OCI-LY3 (cell line): ENCODE measurements at regions not wholly inside any gene's neighbourhood (a gene's known extent, or its start where the extent isn't known, plus 50 kb on each side); places are given as distances from the start of the nearest gene placed in this dataset.

Source experiments
- H2AFZ ChIP-seq: fragments of 200-600, 300-600 bp; shearing (Covaris generic); 2 replicates; pipeline ENCODE4 v1.6.0; 2014; ENCODE audit warnings: antibody characterized with exemption, low read depth, low read length
- H3K27ac ChIP-seq: fragments of 200-600, 300-600 bp; sonication (generic); 2 replicates; pipeline ENCODE4 v1.5.1; 2014; ENCODE audit warnings: mild to moderate bottlenecking, low read length, moderate library complexity, mixed read lengths
- H3K27me3 ChIP-seq: fragments of 200-600, 300-600 bp; sonication (generic); 2 replicates; pipeline ENCODE4 v1.6.1; 2014; ENCODE audit warnings: low read depth, low read length, mixed read lengths
- H3K36me3 ChIP-seq: fragments of 200-600, 300-600 bp; sonication (generic); replicated peaks from 2 replicates; pipeline ENCODE3; 2014; ENCODE audit warnings: low read depth, low read length, mixed read lengths
- H3K4me1 ChIP-seq: fragments of 300-600, 200-600 bp; sonication (generic); 2 replicates; pipeline ENCODE4 v1.6.1; 2014; ENCODE audit warnings: low read length, mixed read lengths
- H3K4me2 ChIP-seq: fragments of 200-600, 300-600 bp; sonication (generic); 2 replicates; pipeline ENCODE4 v1.6.1; 2014; ENCODE audit warnings: low read length, mixed read lengths
- H3K4me3 ChIP-seq: fragments of 300-600, 200-600 bp; sonication (generic); 2 replicates; pipeline ENCODE4 v1.5.1; 2014; ENCODE audit warnings: antibody characterized with exemption, mild to moderate bottlenecking, low read length, moderate library complexity
- H3K79me2 ChIP-seq: fragments of 300-600, 200-600 bp; shearing (Covaris generic); 2 replicates; pipeline ENCODE4 v1.6.1; 2014; ENCODE audit warnings: mild to moderate bottlenecking, low read length, mixed read lengths
- H3K9ac ChIP-seq: fragments of 300-600, 200-600 bp; shearing (Covaris generic); 2 replicates; pipeline ENCODE4 v1.6.0; 2014; ENCODE audit warnings: mild to moderate bottlenecking, low read length, moderate library complexity
- H3K9me3 ChIP-seq: fragments of 200-600, 300-600 bp; shearing (Covaris generic); 2 replicates; pipeline ENCODE4 v1.6.1; 2014; ENCODE audit warnings: low read length, mixed read lengths; ENCODE audit not compliant: insufficient read depth
- H4K20me1 ChIP-seq: fragments of 200-600, 300-600 bp; sonication (generic); 2 replicates; pipeline ENCODE4 v1.6.1; 2016; ENCODE audit warnings: low read length, mixed read lengths; ENCODE audit not compliant: insufficient read depth
- CTCF ChIP-seq: fragments of 200-600, 300-600 bp; sonication (generic); IDR thresholded peaks from 2 replicates; pipeline ENCODE4 v1.5.1; 2014; ENCODE audit warnings: antibody characterized with exemption, low read length, low read depth
- EZH2phosphoT487 ChIP-seq: fragments of 200-600 bp; shearing (Covaris generic); IDR thresholded peaks from 2 replicates; pipeline ENCODE4 v1.6.1; 2018; ENCODE audit warnings: antibody characterized with exemption, mixed run types, low read depth

- Histone ChIP-seq H3K4me2 (no peak overlapping the region), H3K4me3 (no peak overlapping the region), H3K36me3 (no peaks in the 10 kb centered on the region), H4K20me1 (no peaks in the 10 kb centered on the region), H2AFZ (no peak overlapping the region), H3K9me3 (no peaks in the 10 kb centered on the region), H3K9ac (no peak overlapping the region), H3K4me1 (peaks cover 6% of the 10 kb centered on the region; the same call in 1 of the 2 replicates), H3K27ac (no peak overlapping the region), H3K27me3 (no peaks in the 10 kb centered on the region), H3K79me2 (no peaks in the 10 kb centered on the region)
- TF ChIP-seq EZH2phosphoT487 = no peak
- TF ChIP-seq CTCF = peak; percentile 63
These were observed 220.5 kb upstream of the ATXN7L3B start for GRCh38 chr12:74317078-74317601.

- TF ChIP-seq CTCF = no peak
- Histone ChIP-seq H2AFZ (no peak overlapping the region), H3K27me3 (no peaks in the 10 kb centered on the region), H3K4me2 (no peak overlapping the region), H3K36me3 (no peaks in the 10 kb centered on the region), H4K20me1 (no peaks in the 10 kb centered on the region), H3K9ac (no peak overlapping the region), H3K4me1 (peaks cover 6% of the 10 kb centered on the region; the same call in 1 of the 2 replicates), H3K27ac (no peak overlapping the region), H3K4me3 (no peak overlapping the region), H3K79me2 (no peaks in the 10 kb centered on the region), H3K9me3 (no peaks in the 10 kb centered on the region)
These were observed 219.9 kb upstream of the ATXN7L3B start for GRCh38 chr12:74317741-74318140.

GRCh38 chr12:74319886-74320285, 217.7 kb upstream of the ATXN7L3B start:
- H3K4me3 ChIP-seq = no peak overlapping the region
- H3K79me2 ChIP-seq = no peaks in the 10 kb centered on the region
- no peak overlapping the region for H3K9ac ChIP-seq
- H3K27me3 ChIP-seq = no peaks in the 10 kb centered on the region
- peak overlapping the region; percentile 10; the same call in 1 of the 2 replicates for H3K4me2 ChIP-seq
- TF ChIP-seq EZH2phosphoT487 (no peak), CTCF (no peak)
- peaks cover 6% of the 10 kb centered on the region; the same call in 1 of the 2 replicates for H3K4me1 ChIP-seq
- no peak overlapping the region for H2AFZ ChIP-seq
- H3K9me3 ChIP-seq = no peaks in the 10 kb centered on the region
- no peak overlapping the region for H3K27ac ChIP-seq
- H3K36me3 ChIP-seq = no peaks in the 10 kb centered on the region
- H4K20me1 ChIP-seq = no peaks in the 10 kb centered on the region

GRCh38 chr12:74321381-74321780, 216.3 kb upstream of the ATXN7L3B start:
- H3K9ac ChIP-seq = no peak overlapping the region
- H3K9me3 ChIP-seq = no peaks in the 10 kb centered on the region
- no peaks in the 10 kb centered on the region for H3K36me3 ChIP-seq
- no peaks in the 10 kb centered on the region for H4K20me1 ChIP-seq
- H3K4me1 ChIP-seq = peaks cover 6% of the 10 kb centered on the region; the same call in 1 of the 2 replicates
- H3K27ac ChIP-seq = no peak overlapping the region
- H3K79me2 ChIP-seq = no peaks in the 10 kb centered on the region
- no peak overlapping the region for H2AFZ ChIP-seq
- H3K27me3 ChIP-seq = no peaks in the 10 kb centered on the region
- no peak for TF ChIP-seq EZH2phosphoT487
- no peak for TF ChIP-seq CTCF
- no peak overlapping the region for H3K4me3 ChIP-seq
- H3K4me2 ChIP-seq = no peak overlapping the region
